Thyroid gland (tissue), 4 donors: ENCODE measurements at regions not wholly inside any gene's neighbourhood (a gene's known extent, or its start where the extent isn't known, plus 50 kb on each side); places are given as distances from the start of the nearest gene placed in this dataset.

ENCODE experiments used
- POLR2A ChIP-seq, 2 donors: fragments of 450-650 bp; IDR thresholded peaks; one replicate each; pipeline ENCODE4 v1.6.1; 2017; ENCODE audit warnings: antibody characterized with exemption in 2 of 2, mild to moderate bottlenecking in 2 of 2, moderate library complexity in 1 of 2
- TF ChIP-seq, protein P1 (sequence below), 6 experiments: fragments of 200-600 bp in 3 of 6; fragments of 450-650 bp in 3 of 6; sonication (generic) in 3 of 6; IDR thresholded peaks; one replicate each; pipeline ENCODE4 v1.5.1; 2016 to 2019; ENCODE audit warnings: antibody characterized with exemption in 6 of 6, mild to moderate bottlenecking in 2 of 6, inconsistent platforms in 1 of 6, moderate library complexity in 1 of 6

DNA sequence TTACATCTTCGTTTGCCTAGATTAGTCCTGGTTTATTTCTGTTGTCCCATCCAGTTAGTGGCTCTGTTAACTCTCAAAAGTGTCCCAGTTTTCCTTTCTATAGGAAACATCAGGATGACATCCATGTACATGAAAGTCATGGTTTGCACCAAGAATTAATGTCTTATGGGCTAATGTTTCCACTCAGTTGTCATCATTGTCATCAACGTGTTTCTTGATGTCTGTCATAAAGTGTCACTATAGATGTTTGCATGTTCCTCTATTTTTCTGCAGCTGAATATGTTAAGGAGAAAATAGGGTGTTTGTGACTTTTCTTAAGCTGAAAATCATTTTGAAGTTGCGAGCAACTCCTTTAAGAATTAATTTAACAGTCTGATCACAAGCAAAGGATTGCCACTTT, 567.0 kb downstream of the TMEM114 start:
- TF ChIP-seq, protein P1, sequence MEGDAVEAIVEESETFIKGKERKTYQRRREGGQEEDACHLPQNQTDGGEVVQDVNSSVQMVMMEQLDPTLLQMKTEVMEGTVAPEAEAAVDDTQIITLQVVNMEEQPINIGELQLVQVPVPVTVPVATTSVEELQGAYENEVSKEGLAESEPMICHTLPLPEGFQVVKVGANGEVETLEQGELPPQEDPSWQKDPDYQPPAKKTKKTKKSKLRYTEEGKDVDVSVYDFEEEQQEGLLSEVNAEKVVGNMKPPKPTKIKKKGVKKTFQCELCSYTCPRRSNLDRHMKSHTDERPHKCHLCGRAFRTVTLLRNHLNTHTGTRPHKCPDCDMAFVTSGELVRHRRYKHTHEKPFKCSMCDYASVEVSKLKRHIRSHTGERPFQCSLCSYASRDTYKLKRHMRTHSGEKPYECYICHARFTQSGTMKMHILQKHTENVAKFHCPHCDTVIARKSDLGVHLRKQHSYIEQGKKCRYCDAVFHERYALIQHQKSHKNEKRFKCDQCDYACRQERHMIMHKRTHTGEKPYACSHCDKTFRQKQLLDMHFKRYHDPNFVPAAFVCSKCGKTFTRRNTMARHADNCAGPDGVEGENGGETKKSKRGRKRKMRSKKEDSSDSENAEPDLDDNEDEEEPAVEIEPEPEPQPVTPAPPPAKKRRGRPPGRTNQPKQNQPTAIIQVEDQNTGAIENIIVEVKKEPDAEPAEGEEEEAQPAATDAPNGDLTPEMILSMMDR (IDR thresholded peaks at IDR 0.05), result no peak
- no peak for TF ChIP-seq POLR2A (IDR thresholded peaks at IDR 0.05)
